ENCODE measurements at regions not wholly inside any gene's neighbourhood (a gene's known extent, or its start where the extent isn't known, plus 50 kb on each side); places are given as distances from the start of the nearest gene placed in this dataset.

GRCh38 chr4:180603791-180604190, 1639.4 kb upstream of the TENM3 start:
- Histone ChIP-seq H2BK5ac (ENCODE audit: low read depth, low read length, poor library complexity, severe bottlenecking) (no peak overlapping the region), H3K79me1 (ENCODE audit: low read depth in 1 of 2, low read length in 2 of 2) (no peaks in the 10 kb centered on the region), H3K4me1 (ENCODE audit: control insufficient read depth, insufficient read depth, low read length) (no peaks in the 10 kb centered on the region), H3K4me3 (ENCODE audit: insufficient read depth, low read depth, low read length) (no peak overlapping the region), H2BK20ac (ENCODE audit: low read depth, low read length) (no peak overlapping the region), H2AK5ac (ENCODE audit: low read depth, low read length) (no peak overlapping the region), H2BK15ac (ENCODE audit: low read depth, low read length) (no peak overlapping the region), H3K9me3 (ENCODE audit: control insufficient read depth, insufficient read depth, low read length) (0 out of 2 replicates have a peak, but pooled peaks cover 2% of the 10 kb centered on the region), H3K9me1 (ENCODE audit: insufficient read depth, low read length) (no peaks in the 10 kb centered on the region), H4K20me1 (ENCODE audit: insufficient read depth, low read length) (no peaks in the 10 kb centered on the region), H3K36me3 (ENCODE audit: control insufficient read depth, insufficient read depth, low read length) (no peaks in the 10 kb centered on the region), H3K27ac (ENCODE audit: insufficient read depth, low read length) (no peak overlapping the region), H4K8ac (ENCODE audit: low read depth in 2 of 2, low read length in 2 of 2) (no peak overlapping the region), H3K4ac (ENCODE audit: low read depth, low read length) (no peak overlapping the region), H3K56ac (ENCODE audit: extremely low read depth, insufficient read depth, low read length) (no peak overlapping the region), H3K27me3 (ENCODE audit: control insufficient read depth, insufficient read depth, low read length) (no peaks in the 10 kb centered on the region), H4K5ac (ENCODE audit: low read depth, low read length) (no peak overlapping the region), H2AK9ac (replicated peaks; ENCODE audit: low read depth, low read length, poor library complexity) (no peak overlapping the region), H2AFZ (replicated peaks; ENCODE audit: low read length, poor library complexity) (no peak overlapping the region), H3K23ac (ENCODE audit: low read depth, low read length) (no peak overlapping the region), H2BK120ac (ENCODE audit: low read depth, low read length) (no peak overlapping the region), H3K14ac (replicated peaks; ENCODE audit: low read depth, low read length) (no peak overlapping the region), H3K18ac (ENCODE audit: low read depth, low read length) (no peak overlapping the region), H3K9ac (ENCODE audit: low read depth, low read length) (no peak overlapping the region), H3K4me2 (ENCODE audit: low read depth, low read length) (no peak overlapping the region), H4K91ac (ENCODE audit: insufficient read depth, low read depth, low read length) (no peak overlapping the region)
- TF ChIP-seq NFE2L2 (IDR thresholded peaks at IDR 0.05; ENCODE audit: low read depth, low read length) (no peak), CHD1 (IDR thresholded peaks at IDR 0.05; ENCODE audit: low read depth, low read length) (no peak), SMC3 (IDR thresholded peaks at IDR 0.05; ENCODE audit: low read depth, low read length) (no peak), CTCF (conservative IDR thresholded peaks at IDR 0.05; ENCODE audit: low read depth, low read length) (no peak), MXI1 (IDR thresholded peaks at IDR 0.05; ENCODE audit: borderline replicate concordance, low read depth, low read length) (no peak), RCOR1 (IDR thresholded peaks at IDR 0.05; ENCODE audit: insufficient replicate concordance, low read length) (no peak), USF2 (IDR thresholded peaks at IDR 0.05; ENCODE audit: low read depth, low read length) (no peak), BHLHE40 (IDR thresholded peaks at IDR 0.05; ENCODE audit: low read depth, low read length) (no peak), RFX5 (IDR thresholded peaks at IDR 0.05; ENCODE audit: low read depth, low read length) (no peak), MAFK (IDR thresholded peaks at IDR 0.05; ENCODE audit: low read depth, low read length) (no peak), CEBPB (IDR thresholded peaks at IDR 0.05; ENCODE audit: low read depth, low read length) (no peak), MAZ (IDR thresholded peaks at IDR 0.05; ENCODE audit: borderline replicate concordance, low read depth, low read length) (no peak), ELK1 (IDR thresholded peaks at IDR 0.05; ENCODE audit: borderline replicate concordance, low read depth, low read length) (no peak), POLR2A (IDR thresholded peaks at IDR 0.05; ENCODE audit: low read depth, low read length) (no peak), RAD21 (IDR thresholded peaks at IDR 0.05; ENCODE audit: low read length) (no peak), FOS (IDR thresholded peaks at IDR 0.05; ENCODE audit: low read depth, low read length) (no peak)
- dilution Hi-C loops (cut with HindIII; ENCODE audit: low sequenced_read_pairs, unreplicated experiment) (no loop called here), in situ Hi-C loops (cut with MboI; ENCODE audit: low sequenced_read_pairs) (no loop called here), intact Hi-C loops (cut with micrococcal nuclease) (no loop called here)
- POLR2A ChIA-PET (ENCODE audit: unreplicated experiment): no interaction called here
- no TSS peak for BruUV-seq (replicated peaks)
- no peak for ATAC-seq (ENCODE audit: low read depth)
- no CpG with 5 or more reads among the region's 2 CpGs for WGBS, 2 experiments (ENCODE audit: extremely low coverage in 2 of 2, insufficient read length in 1 of 2)
- DNase-seq: no peak
- CTCF ChIA-PET: no interaction called here

Measured in IMR-90 (cell line).